Medulla oblongata (tissue), 1 donor: ENCODE measurements at regions not wholly inside any gene's neighbourhood (a gene's known extent, or its start where the extent isn't known, plus 50 kb on each side); places are given as distances from the start of the nearest gene placed in this dataset.

Experiments used
- DNase-seq: peaks from one replicate; pipeline ENCODE4 v3.0.0-alpha.2; 2015; ENCODE audit errors: extremely low spot score

DNA sequence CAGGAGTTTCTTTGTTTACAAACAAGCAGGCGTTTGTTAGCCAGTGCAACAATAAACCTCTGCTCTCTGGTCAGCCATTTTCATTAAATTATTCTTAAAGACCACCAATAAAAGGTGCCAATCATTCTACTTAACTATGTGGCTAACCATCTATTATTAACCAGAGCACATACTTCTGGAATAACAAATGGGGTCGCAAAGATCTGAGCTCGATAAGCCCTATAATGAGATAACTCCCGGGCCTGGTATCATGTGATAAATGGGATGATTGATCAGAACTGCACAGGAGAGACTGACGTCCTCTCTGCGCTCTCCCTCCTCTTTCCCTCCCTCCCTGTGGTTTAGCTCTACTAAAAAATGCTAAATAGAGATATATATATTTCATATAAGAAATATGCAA, 488.2 kb downstream of the NTRK2 start:
- DNase-seq = no peak

DNA sequence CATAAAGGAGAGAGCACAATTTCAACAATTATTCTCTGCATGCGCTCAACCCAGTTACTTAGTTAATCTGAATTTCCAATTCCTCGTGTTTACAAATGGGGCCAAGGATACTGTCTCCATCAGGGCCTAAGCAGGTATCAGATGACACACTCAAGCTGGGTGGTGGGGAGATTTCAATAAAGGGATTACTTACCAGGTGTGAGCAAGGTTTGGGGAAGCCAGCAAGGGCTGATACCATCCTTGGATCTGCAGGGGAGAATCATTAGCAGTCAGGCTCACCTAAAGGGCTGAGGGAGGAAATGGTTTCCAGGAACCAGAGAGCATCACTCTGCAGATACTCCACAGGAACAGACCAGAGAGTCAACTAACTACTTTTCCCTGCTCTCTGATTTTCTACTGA, 487.1 kb downstream of the NTRK2 start:
- no peak for DNase-seq

DNA sequence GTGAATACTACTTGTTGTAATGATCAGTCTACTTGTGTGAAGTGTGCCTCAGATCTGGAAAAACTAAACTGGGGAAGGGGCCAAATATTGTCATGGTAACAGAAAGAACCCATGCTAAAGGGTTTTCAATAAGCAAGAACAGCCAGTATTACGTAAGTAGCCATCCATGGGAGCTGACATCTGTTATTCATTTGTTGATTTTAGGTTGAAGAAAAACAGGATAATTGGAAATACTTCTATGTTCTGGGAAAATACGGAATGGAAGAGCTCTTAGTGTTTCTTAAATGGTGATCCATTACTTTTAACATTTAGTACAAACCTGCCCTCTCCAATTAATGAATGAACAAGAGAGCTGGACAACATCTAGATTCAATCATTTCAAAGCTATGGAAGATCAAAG, 485.8 kb downstream of the NTRK2 start:
- DNase-seq = no peak

DNA sequence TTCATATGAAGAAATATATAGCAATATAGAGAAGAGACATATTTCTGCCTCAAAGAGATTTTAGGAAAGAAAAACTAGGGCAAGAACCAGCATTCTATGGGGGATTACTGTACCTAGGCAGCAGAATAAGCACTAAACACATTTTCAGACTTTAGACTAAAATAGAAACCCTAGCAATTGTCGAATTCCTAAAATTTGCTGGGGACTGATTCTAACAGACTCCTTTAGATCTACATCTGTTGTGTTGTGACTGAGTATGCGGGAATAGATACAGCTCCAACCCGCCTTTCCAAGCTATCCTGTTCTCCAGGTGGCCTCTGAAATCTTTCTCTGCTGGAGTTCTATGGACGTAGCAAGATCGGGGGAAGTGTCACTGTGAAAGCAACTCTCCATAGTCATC, 482.2 kb downstream of the NTRK2 start:
- no peak for DNase-seq

DNA sequence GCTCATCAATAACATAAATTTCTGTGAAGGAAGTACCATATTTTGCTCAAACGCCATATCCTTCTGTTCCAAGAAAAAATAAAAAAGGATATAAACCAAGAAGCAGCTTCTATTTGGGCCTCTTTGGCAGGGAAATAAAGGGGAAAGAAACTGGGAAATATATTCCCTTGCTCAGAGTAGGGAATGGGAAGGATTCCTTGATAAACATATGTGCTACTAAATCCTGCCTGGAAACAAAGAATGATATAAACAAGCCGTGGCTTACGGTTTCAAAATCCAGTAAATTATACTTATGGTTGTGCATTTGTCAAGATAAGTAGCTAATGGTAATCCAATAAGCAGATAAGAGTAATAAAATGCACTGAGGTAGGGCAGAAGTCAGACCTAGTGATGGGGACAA, 481.6 kb downstream of the NTRK2 start:
- no peak for DNase-seq

DNA sequence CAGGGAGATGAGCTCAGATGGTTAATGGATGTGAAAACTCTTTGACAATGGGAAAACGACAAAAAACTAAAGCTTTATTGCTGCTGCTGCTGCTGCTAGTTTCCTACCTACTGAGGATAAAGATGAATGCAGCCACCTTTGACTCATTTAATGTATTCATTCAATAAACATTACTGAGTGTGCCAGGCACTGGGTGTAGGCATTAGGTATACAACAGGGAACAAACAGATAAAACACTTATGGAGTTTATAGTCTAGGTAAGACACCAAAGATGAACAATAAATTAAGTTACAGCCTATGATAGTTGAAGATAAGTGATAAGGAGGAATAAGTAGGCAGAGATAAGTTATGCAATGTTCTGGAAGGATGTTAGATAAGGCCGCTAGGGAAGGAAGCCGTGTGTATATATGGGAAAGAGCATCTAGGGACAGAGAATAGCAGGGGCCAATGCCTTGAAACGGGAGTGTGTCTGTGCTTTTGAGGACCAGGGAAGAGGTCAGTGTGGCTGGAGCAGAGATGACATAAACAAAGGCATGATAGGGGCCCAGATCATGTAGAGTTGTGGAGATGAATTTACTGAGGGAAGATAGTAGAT, 477.6 kb downstream of the NTRK2 start:
- no peak for DNase-seq

DNA sequence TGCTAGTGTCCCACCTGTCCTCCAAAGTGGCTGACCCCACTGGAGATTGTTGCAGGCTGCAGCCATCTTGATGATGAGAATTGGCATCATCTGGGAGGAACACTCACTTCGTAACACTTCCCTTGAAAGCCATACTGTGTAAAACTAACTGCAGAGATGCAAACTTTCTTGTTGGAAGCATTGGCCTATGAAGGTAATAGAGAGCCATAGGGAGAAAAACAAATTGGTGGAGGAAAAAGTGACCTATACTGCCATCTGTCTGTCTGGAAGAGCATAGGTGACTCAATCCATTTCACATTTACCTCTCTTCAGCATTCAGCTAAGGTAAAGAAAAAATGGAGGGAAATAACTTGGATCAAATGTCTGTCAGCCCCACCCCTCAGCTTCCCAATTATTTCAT, 473.4 kb downstream of the NTRK2 start:
- peak; percentile 51 for DNase-seq

DNA sequence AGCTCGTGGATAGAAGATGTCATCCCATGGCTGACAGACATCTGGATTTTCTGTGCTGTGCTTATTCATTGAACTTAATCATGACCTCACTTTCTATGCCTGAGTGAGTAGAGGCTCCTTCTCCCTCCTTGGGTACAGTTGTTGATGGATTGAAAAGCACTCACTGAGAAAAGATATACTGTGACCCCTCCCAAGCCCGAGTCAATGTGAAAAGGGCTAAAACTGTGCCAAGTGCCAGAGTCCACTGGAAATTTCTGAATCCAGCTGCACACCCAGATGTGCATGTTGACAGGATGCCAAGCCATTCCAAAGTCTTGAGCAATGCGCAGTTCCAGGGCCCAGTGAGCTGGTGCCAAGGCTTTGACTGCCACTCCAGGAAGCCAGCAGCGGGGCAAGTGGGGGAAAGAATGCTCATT, 473.0 kb downstream of the NTRK2 start:
- DNase-seq = no peak

DNA sequence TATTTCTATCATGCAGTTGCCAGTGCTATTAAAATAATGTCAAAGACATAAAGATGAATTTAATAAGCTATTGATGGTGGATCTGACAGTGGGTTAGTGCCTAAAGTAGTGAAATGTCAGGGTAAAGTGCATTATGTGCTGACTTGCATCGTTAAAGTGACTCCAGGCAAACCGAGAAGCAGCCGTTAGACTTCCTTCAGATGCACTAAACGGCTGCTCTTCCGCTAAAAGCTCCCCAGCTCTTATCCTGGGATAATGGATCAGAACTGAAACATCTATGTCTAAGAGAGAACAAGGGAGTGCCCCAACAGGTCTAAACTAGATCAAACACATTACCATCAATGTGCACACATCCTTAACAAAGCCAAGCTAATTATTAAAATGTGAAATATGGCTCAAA, 468.2 kb downstream of the NTRK2 start:
- DNase-seq = no peak

DNA sequence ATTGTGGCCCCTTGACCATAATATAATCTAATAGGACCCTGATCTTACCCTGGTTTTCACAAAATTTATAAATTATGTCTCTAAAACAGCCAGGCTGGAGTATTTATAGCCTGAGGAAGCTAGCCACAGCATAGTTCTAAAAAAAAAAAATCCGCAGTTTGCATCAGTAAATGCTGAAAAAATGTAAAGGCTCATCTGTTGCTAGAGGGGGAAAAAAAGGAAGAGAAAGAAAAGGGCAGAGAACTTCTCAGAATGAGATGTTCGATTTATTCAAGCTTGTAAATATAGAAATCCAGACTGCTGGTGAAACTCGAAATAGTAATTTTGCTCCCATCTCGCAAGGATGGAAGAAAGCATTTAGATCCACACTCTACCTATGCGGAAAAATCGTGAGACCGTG, 467.5 kb downstream of the NTRK2 start:
- DNase-seq = no peak

DNA sequence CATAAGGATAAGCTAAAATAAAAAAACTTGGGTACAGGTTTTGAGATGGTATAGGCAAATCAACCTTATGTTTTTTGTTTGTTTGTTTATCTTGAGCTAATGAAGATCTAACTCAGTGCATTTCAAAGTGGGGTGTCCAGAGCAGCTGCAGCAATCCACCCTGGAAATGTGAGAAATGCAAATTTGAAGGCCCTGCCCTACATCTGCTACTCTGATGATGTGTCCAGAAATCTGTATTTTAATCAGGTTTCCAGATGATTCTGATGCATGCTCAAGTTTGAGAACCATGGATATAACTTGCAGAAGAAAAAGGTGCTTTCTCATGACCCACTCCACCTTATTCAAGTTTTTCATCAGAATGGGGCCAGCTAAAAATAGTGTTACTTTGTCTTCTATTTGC, 467.0 kb downstream of the NTRK2 start:
- DNase-seq = no peak

DNA sequence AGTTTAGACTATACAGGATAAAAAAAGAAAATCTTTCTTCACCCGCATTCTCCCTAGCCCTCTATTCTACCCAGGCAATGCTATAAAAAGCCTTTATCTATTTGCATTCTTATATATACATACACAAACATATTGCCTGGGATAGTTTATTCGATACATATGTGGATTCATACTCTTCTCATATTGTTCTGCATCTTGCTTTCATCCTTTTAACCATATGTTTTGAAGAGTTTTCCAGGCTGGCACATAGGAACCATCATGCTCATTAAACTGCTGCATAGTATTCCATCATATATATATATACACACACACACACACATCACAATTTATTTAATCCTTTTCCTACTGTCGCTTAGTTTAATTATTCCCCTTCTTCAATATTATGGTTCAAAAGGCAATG, 461.2 kb downstream of the NTRK2 start:
- DNase-seq = no peak

DNA sequence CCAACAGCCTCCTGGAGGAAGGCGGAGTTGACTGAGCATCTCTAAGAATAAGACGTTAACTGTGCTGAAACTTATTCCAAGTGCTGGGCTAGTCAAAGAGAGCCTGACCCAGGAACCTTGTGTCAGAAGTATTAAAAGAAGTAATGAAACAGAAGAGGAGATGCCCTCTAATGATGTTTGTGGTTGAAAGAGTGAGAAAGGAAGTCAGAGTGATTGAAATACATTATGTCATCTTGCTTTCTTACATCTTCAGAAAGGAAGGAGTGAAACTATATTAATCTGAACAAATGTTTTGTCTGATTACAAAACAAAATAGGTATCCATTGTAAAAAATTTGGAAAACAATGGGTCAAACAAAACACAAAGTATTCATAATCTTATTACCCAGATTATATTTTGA, 460.7 kb downstream of the NTRK2 start:
- no peak for DNase-seq

DNA sequence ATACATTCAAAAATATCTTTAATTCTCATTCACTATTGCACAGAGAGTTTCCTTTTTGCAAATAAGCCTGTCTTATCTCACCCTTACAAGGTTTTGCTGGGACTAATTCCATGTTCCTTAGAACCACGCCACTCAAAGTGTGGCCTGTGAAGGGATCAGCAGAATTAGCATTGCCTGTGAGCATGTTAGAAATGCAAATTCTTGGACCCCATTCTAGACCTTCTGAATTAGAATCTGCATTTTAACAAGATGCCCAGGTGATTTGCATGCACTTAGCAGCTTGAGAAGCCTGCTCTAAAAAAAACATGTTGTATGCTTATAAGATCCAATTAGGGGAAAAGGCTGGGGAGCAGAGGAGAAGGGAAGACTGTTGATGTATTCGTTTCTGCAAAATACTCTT, 460.0 kb downstream of the NTRK2 start:
- DNase-seq = no peak

DNA sequence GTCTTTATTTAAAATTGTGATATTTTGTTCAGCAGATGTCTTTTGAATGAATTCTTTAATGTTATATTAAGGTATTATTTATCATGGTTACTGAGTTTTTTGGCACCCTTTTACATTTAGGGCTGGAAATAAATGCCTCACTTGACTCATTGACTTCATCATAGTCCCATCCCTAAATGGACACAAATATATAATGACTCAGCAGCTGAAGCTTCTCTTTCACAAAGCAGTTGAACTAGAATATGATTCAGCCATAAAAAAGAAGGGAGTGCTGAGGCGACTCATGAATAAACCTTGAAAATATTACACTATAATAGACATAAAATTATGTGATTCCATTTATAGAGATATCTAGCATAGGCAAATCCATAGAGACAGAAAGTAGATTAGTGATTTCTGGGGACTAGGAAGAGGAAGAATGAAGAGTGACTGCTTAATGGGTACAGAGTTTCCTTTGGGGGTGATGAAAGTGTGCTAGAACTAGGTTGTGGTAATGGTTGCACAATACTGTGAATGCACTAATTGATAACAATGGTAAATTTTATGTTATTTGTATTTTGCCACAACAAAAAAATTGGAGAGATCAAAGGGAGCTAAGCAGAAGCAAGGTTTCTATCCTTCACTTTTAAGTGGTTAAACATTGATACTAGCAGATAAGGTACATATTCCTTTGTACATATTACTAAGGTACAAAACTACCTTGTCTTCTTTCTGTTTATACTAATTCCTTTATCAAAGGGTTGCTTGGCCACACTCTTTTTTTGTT, 449.6 kb downstream of the NTRK2 start:
- DNase-seq = no peak

DNA sequence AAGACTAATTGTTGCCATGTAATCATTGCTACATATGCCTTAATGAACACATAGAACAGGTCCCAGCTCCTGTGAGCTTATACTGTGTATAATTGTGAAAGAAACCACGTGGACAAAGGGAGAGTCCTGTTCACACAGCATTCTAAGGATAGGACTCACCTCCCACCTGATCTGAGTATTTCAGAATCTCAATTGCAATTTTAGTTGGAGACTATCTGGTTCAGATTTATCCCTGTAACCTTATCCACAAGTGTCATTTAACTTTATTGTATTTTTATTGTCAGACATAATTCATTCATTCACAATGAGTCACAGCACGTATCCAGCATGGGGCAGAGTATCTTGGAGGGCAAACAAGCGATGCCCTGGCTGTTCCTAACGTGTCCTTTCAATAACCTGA, 448.3 kb downstream of the NTRK2 start:
- DNase-seq = no peak

DNA sequence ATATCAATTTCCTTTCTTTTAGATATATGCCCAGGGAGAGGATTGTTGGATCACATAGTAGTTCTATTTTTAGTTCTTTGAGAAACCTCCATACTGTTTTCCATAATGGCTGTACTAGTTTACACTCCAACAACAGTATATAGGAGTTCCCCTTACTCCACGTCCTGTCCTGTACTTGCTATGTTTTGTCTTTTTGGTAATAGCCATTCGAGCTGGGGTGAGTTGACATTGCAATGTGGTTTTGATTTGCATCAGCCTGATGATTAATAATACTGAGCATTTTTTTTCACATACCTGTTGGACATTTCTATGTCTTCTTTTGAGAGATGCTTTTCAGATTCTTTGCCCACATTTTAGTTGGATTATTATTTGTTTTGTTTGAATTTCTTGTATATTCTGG, 445.9 kb downstream of the NTRK2 start:
- no peak for DNase-seq

DNA sequence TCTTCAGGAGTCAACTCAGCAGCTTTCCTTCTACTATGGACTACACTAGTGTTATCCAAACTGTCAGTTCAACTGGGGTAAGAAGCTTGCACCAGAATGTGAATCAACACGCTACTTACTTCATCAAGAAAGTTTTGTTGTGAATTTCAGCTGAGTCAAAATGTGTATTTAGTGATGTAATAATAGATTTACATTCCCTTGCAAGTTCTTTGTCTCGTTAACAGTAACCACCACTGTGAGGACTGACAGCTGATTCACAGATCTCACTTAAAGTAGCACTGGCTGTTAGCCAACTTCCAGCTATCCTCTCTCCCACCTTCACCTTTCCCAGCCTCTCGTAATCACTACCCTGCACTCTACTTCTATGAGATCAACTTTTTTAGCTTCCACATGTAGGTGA, 445.3 kb downstream of the NTRK2 start:
- DNase-seq = no peak

DNA sequence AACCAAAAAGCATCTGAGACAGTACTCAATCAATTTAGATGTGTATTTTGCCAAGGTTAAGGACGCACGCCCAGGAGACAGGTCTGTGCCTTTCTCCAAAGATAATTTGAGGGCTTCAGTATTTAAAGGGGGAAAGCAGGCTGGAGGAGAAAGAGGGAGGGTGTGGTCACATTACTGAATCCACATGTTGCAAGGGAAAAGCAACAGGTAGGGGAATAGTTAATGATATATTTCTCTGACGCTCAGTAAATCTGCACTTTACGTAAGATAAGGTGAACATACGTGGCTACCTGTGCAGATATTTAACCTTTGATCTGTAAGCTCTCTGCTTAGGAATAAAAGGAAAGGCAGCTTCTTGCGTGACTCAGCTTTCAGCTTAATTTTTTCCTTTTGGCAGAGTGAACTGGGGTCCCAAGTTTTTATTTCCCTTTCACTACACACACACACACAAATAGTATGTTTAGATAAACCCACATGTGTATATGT, 443.4 kb downstream of the NTRK2 start:
- no peak for DNase-seq

DNA sequence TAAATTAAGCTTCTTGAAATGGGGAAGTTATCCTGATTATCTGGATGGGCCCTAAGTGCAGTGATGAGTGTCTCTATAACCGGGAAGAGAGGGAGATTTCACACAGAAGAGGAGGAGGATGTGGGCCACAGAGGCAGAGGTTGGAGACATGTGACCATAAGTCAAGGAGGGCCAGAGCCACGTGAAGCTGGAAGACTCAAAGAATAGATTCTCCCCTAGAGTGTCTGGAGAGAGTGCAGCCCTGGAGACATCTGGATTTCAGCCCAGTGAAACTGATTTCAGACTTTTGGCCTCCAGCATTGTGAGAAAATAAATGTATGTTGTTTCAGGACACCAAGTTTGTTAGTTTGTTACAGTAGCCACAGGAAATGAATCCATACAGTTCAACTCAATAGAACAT, 442.9 kb downstream of the NTRK2 start:
- DNase-seq = no peak

DNA sequence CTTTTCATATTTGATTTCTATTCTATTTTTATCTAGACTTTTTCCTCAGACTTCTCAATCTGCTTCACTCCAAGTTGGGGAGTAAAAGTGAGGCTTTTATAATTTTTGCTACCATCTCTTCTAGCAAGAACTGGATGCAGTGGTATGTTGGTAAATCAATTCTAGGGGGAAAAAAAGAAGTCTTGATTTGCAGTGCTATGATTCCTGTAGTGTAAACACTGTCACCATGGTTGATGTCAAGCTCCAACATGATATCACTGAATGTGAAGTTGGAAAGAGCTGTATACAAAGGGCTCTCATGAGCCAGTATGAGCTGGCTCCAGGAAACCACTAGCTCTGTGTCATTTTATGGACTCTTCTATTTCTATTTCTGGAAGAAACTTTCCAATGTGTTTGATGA, 439.2 kb downstream of the NTRK2 start:
- no peak for DNase-seq

DNA sequence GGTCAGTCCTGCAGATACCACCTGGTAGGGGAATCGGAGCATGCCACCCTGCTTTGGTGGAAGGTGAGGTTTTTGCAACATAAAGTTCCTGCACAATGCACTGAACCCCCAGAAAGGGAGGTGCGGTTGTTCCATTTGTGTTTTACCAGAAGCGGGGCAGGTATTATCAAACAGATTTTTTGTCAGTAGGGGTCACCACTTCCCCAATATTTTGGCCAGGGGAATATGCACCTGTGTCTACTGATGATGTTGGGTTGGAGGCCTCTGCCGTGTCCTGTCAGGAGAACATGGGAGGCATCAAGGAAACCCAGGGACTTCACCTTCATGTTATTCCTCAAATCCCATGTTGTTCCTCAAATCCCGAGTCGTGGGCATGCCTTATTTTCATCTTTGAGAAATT, 438.7 kb downstream of the NTRK2 start:
- no peak for DNase-seq

DNA sequence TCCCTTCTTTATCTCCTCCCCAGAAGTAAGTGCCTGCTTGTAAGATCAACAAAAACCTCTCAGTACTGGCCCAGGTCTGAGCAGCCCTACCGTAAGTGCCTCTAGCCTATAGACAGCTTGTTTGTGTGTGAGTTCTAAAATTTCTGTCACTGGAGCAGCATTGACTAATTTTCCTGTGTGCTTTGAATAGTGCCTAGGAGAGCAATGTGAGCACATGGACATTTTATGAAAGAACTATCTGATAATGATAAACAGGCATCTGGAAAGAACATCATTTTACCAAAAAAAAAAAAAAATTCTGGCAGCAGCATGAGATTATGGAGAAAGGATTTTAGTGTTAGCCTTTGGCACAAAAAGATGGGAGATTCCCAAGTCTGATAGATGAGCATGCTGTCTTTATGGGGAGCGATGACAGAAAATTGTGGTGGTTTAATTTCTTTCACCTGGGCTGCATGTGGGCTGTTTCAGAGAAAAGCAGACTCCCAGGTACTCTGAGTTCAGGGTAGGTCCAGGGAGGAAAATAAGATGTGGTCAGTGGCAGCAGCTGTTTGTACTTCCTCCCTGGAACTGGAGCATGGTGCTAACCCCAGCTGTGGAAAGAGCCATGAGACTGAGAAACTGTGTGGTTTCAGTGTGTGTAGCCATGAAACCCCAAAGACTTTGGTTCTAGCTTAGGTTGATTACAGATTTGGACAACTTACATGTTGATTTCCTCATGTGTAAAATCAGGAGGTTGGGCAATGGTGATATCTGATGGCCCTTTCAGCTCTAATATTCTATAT, 419.9 kb downstream of the NTRK2 start:
- no peak for DNase-seq
